LoVo (cell line): ENCODE measurements at regions not wholly inside any gene's neighbourhood (a gene's known extent, or its start where the extent isn't known, plus 50 kb on each side); places are given as distances from the start of the nearest gene placed in this dataset.
"Not testable (repeated sequence)": the region's sequence is repeated elsewhere in the genome, so short reads cannot be mapped to it uniquely, and the experiment has no call there.

Experiments used
- DNase-seq: peaks from one replicate; pipeline ENCODE4 v3.0.0-alpha.2; 2016; ENCODE audit warnings: low spot score

GRCh38 chr13:110044551-110045111, 258.2 kb upstream of the IRS2 start:
- no peak for DNase-seq

GRCh38 chr13:110042253-110042950, 256.0 kb upstream of the IRS2 start:
- no peak for DNase-seq

GRCh38 chr13:110041638-110042037, 255.3 kb upstream of the IRS2 start:
- DNase-seq: not testable (repeated sequence)

GRCh38 chr13:110037925-110038573, 251.7 kb upstream of the IRS2 start:
- no peak for DNase-seq

GRCh38 chr13:110036060-110036459, 249.7 kb upstream of the IRS2 start:
- DNase-seq: no peak

- no peak for DNase-seq
Observed at GRCh38 chr13:110034031-110034549, 247.7 kb upstream of the IRS2 start.

- no peak for DNase-seq
Observed at GRCh38 chr13:110032969-110033368, 246.6 kb upstream of the IRS2 start.

- DNase-seq: no peak
Observed at GRCh38 chr13:110030394-110030928, 244.1 kb upstream of the IRS2 start.

- no peak for DNase-seq
Observed at GRCh38 chr13:110028838-110029621, 242.6 kb upstream of the IRS2 start.

GRCh38 chr13:110028311-110028710, 241.9 kb upstream of the IRS2 start:
- no peak for DNase-seq

GRCh38 chr13:110027470-110028240, 241.3 kb upstream of the IRS2 start:
- no peak for DNase-seq

GRCh38 chr13:110024645-110024980, 238.2 kb upstream of the IRS2 start:
- no peak for DNase-seq

- DNase-seq: no peak
Observed at GRCh38 chr13:110023729-110024644, 237.6 kb upstream of the IRS2 start.

- DNase-seq: no peak
Observed at GRCh38 chr13:110018009-110018408, 231.6 kb upstream of the IRS2 start.

- DNase-seq: peak; percentile 74
Observed at GRCh38 chr13:110017379-110017778, 231.0 kb upstream of the IRS2 start.

GRCh38 chr13:110015253-110015652, 228.9 kb upstream of the IRS2 start:
- DNase-seq: no peak

GRCh38 chr13:110014719-110015118, 228.3 kb upstream of the IRS2 start:
- DNase-seq: no peak

GRCh38 chr13:110012102-110012739, 225.8 kb upstream of the IRS2 start:
- peak; percentile 30 for DNase-seq

GRCh38 chr13:110010404-110011138, 224.2 kb upstream of the IRS2 start:
- no peak for DNase-seq
